WTC11 (cell line): ENCODE measurements at regions not wholly inside any gene's neighbourhood (a gene's known extent, or its start where the extent isn't known, plus 50 kb on each side); places are given as distances from the start of the nearest gene placed in this dataset.

Experiments
- ATAC-seq: fragments of 200-7000 bp; cut with Tn5 transposase; 2 replicates; pipeline ENCODE4 v1.10.0; 2021; ENCODE audit warnings: mild to moderate bottlenecking, moderate library complexity
- CTCF ChIA-PET: fragments of 300-600 bp; sonication (Branson Sonifier 250); formaldehyde crosslinking; loops from one replicate; lab custom pipeline; 2021; ENCODE audit warnings: antibody characterized with exemption; lab: Charles Lee
- POLR2A ChIA-PET: fragments of 350-600 bp; sonication (Branson Sonifier 250); formaldehyde crosslinking; loops from one replicate; lab custom pipeline; 2021; ENCODE audit warnings: antibody characterized with exemption; lab: Charles Lee
- DNase-seq: peaks from one replicate; pipeline ENCODE4 v3.0.0; 2021; ENCODE audit warnings: low spot score
- H3K27ac Mint-ChIP-seq: 2 replicates; pipeline ENCODE4 v1.8.0; 2021; ENCODE audit warnings: mixed read lengths
- H3K27me3 Mint-ChIP-seq: 2 replicates; pipeline ENCODE4 v1.8.0; 2021; ENCODE audit warnings: low read depth, mild to moderate bottlenecking, moderate library complexity, mixed read lengths
- H3K36me3 Mint-ChIP-seq: 2 replicates; pipeline ENCODE4 v1.8.0; 2021; ENCODE audit warnings: mixed read lengths
- H3K4me1 Mint-ChIP-seq: 2 replicates; pipeline ENCODE4 v1.8.0; 2022; ENCODE audit warnings: mixed read lengths
- H3K4me3 Mint-ChIP-seq: 2 replicates; pipeline ENCODE4 v1.8.0; 2021; ENCODE audit warnings: mild to moderate bottlenecking, moderate library complexity, mixed read lengths
- H3K9me3 Mint-ChIP-seq: 2 replicates; pipeline ENCODE4 v1.8.0; 2021; ENCODE audit warnings: mixed read lengths
- ATF1 ChIP-seq: sonication (generic); formaldehyde crosslinking; IDR thresholded peaks from 2 replicates; pipeline ENCODE4 v1.8.1; 2023; ENCODE audit warnings: mild to moderate bottlenecking, moderate library complexity, missing genetic modification reagents
- CREM ChIP-seq: sonication (generic); formaldehyde crosslinking; IDR thresholded peaks from 2 replicates; pipeline ENCODE4 v1.8.1; 2022; ENCODE audit warnings: mild to moderate bottlenecking, missing genetic modification reagents, moderate library complexity
- ELF4 ChIP-seq: sonication (generic); formaldehyde crosslinking; IDR thresholded peaks from 2 replicates; pipeline ENCODE4 v1.8.1; 2022; ENCODE audit warnings: low read depth, mild to moderate bottlenecking, moderate library complexity, missing genetic modification reagents
- ESRRA ChIP-seq: sonication (generic); formaldehyde crosslinking; IDR thresholded peaks from 2 replicates; pipeline ENCODE4 v1.8.1; 2022; ENCODE audit warnings: mild to moderate bottlenecking, missing genetic modification reagents, borderline replicate concordance
- MYBL2 ChIP-seq: sonication (generic); formaldehyde crosslinking; IDR thresholded peaks from 2 replicates; pipeline ENCODE4 v1.8.1; 2023; ENCODE audit warnings: mild to moderate bottlenecking, moderate library complexity, missing genetic modification reagents
- NR3C1 ChIP-seq: sonication (generic); formaldehyde crosslinking; conservative IDR thresholded peaks from 2 replicates; pipeline ENCODE4 v1.8.1; 2023; ENCODE audit warnings: low read depth, mild to moderate bottlenecking, missing genetic modification reagents
- SMAD3 ChIP-seq: sonication (generic); formaldehyde crosslinking; IDR thresholded peaks from 2 replicates; pipeline ENCODE4 v1.8.0; 2022; ENCODE audit warnings: missing genetic modification reagents, mild to moderate bottlenecking, borderline replicate concordance
- SMAD4 ChIP-seq: sonication (generic); formaldehyde crosslinking; IDR thresholded peaks from 2 replicates; pipeline ENCODE4 v1.8.0; 2022; ENCODE audit warnings: mild to moderate bottlenecking, missing genetic modification reagents
- ZNF232 ChIP-seq: sonication (generic); formaldehyde crosslinking; IDR thresholded peaks from 2 replicates; pipeline ENCODE4 v1.8.0; 2022; ENCODE audit warnings: mild to moderate bottlenecking, missing genetic modification reagents
- TF ChIP-seq, protein P1 (sequence below): sonication (generic); formaldehyde crosslinking; IDR thresholded peaks from 2 replicates; pipeline ENCODE4 v1.8.1; 2023; ENCODE audit warnings: mild to moderate bottlenecking, missing genetic modification reagents, borderline replicate concordance
- TF ChIP-seq, protein P2 (sequence below): fragments of 250-450 bp; sonication (Bioruptor Pico); IDR thresholded peaks from 2 replicates; pipeline ENCODE4 v1.9.0; 2021; ENCODE audit warnings: moderate library complexity, mild to moderate bottlenecking, inconsistent platforms, borderline replicate concordance
- TF ChIP-seq, protein P3 (sequence below): sonication (generic); formaldehyde crosslinking; IDR thresholded peaks from 2 replicates; pipeline ENCODE4 v1.8.1; 2023; ENCODE audit warnings: mild to moderate bottlenecking, moderate library complexity, missing genetic modification reagents
- TF ChIP-seq, protein P4 (sequence below): fragments of 250-450 bp; sonication (Bioruptor Pico); conservative IDR thresholded peaks from 2 replicates; pipeline ENCODE4 v1.9.0; 2021; ENCODE audit warnings: mild to moderate bottlenecking
- TF ChIP-seq, protein P5 (sequence below): sonication (generic); formaldehyde crosslinking; IDR thresholded peaks from 2 replicates; pipeline ENCODE4 v1.8.1; 2023; ENCODE audit warnings: mild to moderate bottlenecking, missing genetic modification reagents, moderate library complexity
- TF ChIP-seq, protein P6 (sequence below): sonication (generic); formaldehyde crosslinking; IDR thresholded peaks from 2 replicates; pipeline ENCODE4 v1.8.0; 2022; ENCODE audit warnings: missing genetic modification reagents
- TF ChIP-seq, protein P7 (sequence below): sonication (generic); formaldehyde crosslinking; IDR thresholded peaks from 2 replicates; pipeline ENCODE4 v1.8.1; 2023; ENCODE audit warnings: mild to moderate bottlenecking, missing genetic modification reagents
- TF ChIP-seq, protein P8 (sequence below): sonication (generic); formaldehyde crosslinking; conservative IDR thresholded peaks from 2 replicates; pipeline ENCODE4 v1.8.1; 2023; ENCODE audit warnings: mild to moderate bottlenecking, low read depth, missing genetic modification reagents, moderate library complexity

DNA sequence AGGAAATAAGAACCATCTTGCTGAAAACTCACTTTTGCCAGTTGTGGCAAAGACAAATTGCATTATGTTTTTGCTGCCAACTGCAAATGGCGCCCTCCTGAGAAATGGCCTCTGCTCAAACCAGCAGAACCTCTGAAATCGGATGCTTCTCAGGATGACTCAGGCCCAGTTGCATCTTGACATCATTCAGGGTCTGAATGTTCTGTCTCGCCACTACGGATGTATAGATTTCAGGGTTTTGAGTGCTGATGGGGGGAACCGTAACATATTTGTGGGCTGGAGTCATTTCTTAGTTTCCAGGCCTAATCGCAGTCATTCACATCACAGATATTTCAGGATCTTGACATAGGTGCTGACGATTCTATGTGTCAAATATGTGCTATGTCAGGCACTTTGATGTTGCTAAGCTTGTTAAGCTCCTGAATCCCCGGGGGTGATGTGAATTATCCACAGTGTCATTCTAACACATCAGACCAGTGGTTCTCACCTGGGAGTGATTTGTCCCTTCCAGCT, 207.1 kb downstream of the NFATC2 start:
- no peak overlapping the region for H3K27ac Mint-ChIP-seq
- DNase-seq: no peak
- no peaks in the 10 kb centered on the region; the same call in 1 of the 2 replicates for H3K27me3 Mint-ChIP-seq
- CTCF ChIA-PET: interaction anchor here (1.4 kb wide), 1 partner anchor 9 kb away, joined by 7 read pairs; no protein-coding TSS in a partner anchor
- H3K4me3 Mint-ChIP-seq: no peak overlapping the region
- no peak for ATAC-seq
- H3K36me3 Mint-ChIP-seq: no peaks in the 10 kb centered on the region
- peaks cover 22% of the 10 kb centered on the region for H3K9me3 Mint-ChIP-seq
- TF ChIP-seq, protein P1, sequence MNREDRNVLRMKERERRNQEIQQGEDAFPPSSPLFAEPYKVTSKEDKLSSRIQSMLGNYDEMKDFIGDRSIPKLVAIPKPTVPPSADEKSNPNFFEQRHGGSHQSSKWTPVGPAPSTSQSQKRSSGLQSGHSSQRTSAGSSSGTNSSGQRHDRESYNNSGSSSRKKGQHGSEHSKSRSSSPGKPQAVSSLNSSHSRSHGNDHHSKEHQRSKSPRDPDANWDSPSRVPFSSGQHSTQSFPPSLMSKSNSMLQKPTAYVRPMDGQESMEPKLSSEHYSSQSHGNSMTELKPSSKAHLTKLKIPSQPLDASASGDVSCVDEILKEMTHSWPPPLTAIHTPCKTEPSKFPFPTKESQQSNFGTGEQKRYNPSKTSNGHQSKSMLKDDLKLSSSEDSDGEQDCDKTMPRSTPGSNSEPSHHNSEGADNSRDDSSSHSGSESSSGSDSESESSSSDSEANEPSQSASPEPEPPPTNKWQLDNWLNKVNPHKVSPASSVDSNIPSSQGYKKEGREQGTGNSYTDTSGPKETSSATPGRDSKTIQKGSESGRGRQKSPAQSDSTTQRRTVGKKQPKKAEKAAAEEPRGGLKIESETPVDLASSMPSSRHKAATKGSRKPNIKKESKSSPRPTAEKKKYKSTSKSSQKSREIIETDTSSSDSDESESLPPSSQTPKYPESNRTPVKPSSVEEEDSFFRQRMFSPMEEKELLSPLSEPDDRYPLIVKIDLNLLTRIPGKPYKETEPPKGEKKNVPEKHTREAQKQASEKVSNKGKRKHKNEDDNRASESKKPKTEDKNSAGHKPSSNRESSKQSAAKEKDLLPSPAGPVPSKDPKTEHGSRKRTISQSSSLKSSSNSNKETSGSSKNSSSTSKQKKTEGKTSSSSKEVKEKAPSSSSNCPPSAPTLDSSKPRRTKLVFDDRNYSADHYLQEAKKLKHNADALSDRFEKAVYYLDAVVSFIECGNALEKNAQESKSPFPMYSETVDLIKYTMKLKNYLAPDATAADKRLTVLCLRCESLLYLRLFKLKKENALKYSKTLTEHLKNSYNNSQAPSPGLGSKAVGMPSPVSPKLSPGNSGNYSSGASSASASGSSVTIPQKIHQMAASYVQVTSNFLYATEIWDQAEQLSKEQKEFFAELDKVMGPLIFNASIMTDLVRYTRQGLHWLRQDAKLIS (CRISPR knock-in tag): no peak
- TF ChIP-seq, protein P2, sequence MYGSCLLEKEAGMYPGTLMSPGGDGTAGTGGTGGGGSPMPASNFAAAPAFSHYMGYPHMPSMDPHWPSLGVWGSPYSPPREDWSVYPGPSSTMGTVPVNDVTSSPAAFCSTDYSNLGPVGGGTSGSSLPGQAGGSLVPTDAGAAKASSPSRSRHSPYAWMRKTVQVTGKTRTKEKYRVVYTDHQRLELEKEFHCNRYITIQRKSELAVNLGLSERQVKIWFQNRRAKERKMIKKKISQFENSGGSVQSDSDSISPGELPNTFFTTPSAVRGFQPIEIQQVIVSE (CRISPR knock-in tag): no peak
- TF ChIP-seq, protein P3, sequence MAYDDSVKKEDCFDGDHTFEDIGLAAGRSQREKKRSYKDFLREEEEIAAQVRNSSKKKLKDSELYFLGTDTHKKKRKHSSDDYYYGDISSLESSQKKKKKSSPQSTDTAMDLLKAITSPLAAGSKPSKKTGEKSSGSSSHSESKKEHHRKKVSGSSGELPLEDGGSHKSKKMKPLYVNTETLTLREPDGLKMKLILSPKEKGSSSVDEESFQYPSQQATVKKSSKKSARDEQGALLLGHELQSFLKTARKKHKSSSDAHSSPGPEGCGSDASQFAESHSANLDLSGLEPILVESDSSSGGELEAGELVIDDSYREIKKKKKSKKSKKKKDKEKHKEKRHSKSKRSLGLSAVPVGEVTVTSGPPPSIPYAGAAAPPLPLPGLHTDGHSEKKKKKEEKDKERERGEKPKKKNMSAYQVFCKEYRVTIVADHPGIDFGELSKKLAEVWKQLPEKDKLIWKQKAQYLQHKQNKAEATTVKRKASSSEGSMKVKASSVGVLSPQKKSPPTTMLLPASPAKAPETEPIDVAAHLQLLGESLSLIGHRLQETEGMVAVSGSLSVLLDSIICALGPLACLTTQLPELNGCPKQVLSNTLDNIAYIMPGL (CRISPR knock-in tag): no peak
- TF ChIP-seq ZNF232 (no peak), MYBL2 (CRISPR knock-in tag) (no peak), ATF1 (CRISPR knock-in tag) (no peak), ESRRA (CRISPR knock-in tag) (no peak), NR3C1 (CRISPR knock-in tag) (no peak), CREM (CRISPR knock-in tag) (no peak), ELF4 (CRISPR knock-in tag) (no peak), SMAD3 (CRISPR knock-in tag) (no peak)
- TF ChIP-seq, protein P4, sequence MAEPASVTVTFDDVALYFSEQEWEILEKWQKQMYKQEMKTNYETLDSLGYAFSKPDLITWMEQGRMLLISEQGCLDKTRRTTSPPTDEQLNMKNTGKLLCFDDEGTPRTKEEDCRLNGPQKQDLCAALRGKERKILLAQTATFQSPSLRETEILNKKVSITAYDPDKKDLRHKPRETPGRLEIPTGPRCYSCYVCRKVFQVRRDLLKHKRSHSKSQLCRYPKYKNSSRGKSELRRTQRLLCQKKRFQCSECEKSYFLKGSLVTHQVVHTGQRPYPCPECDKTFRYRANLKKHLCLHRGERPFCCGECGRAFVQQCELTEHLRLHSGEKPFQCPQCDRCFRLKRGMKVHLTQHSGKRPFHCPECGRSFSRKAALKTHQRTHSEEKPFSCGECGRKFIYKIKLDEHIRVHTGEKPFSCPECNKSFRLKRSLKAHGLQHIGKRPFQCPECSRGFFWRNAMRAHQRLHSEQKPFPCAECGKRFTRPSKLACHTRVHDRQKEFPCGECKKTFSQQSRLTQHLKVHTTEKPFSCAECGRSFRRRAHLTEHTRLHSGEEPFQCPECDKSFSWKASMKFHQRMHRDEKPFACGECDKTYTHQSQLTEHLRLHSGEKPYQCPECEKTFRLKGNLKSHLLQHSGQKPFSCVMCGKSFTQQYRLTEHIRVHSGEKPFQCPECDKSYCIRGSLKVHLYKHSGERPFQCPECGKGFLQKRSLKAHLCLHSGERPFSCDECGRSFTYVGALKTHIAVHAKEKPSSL (CRISPR knock-in tag): no peak
- TF ChIP-seq, protein P5, sequence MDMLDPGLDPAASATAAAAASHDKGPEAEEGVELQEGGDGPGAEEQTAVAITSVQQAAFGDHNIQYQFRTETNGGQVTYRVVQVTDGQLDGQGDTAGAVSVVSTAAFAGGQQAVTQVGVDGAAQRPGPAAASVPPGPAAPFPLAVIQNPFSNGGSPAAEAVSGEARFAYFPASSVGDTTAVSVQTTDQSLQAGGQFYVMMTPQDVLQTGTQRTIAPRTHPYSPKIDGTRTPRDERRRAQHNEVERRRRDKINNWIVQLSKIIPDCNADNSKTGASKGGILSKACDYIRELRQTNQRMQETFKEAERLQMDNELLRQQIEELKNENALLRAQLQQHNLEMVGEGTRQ (CRISPR knock-in tag): no peak
- H3K4me1 Mint-ChIP-seq: no peaks in the 10 kb centered on the region
- POLR2A ChIA-PET: no interaction called here

DNA sequence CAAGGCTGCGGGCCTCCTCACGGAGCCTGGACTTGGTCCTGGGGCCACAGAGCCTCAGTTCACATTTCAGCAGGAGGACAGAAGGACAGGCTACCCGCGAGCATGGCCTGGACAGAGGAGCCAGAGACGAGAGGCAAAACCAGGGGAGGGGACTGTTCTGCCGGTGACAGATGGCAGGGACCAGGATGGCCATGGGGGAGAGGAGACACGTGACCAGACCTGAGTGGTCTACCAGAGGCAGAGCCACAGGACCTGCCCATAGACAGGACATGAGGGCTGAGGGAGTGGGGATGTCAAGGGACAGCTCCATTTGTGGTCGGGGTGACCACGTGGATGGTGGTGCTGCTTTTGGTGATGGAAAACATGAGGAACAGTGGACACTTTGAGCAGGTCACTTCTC, 207.9 kb downstream of the NFATC2 start:
- H3K4me1 Mint-ChIP-seq: no peaks in the 10 kb centered on the region
- CTCF ChIA-PET: interaction anchor here (0.7 to 2.3 kb wide), 3 partner anchors 8 to 347 kb away, joined by 4 to 11 read pairs (median 4); no protein-coding TSS in a partner anchor
- POLR2A ChIA-PET: no interaction called here
- DNase-seq: no peak
- no peak for ATAC-seq
- H3K36me3 Mint-ChIP-seq: no peaks in the 10 kb centered on the region
- peaks cover 19% of the 10 kb centered on the region for H3K9me3 Mint-ChIP-seq
- H3K4me3 Mint-ChIP-seq: no peak overlapping the region
- no peaks in the 10 kb centered on the region; the same call in 1 of the 2 replicates for H3K27me3 Mint-ChIP-seq
- H3K27ac Mint-ChIP-seq: no peak overlapping the region
- TF ChIP-seq SMAD4: no peak
- TF ChIP-seq, protein P6, sequence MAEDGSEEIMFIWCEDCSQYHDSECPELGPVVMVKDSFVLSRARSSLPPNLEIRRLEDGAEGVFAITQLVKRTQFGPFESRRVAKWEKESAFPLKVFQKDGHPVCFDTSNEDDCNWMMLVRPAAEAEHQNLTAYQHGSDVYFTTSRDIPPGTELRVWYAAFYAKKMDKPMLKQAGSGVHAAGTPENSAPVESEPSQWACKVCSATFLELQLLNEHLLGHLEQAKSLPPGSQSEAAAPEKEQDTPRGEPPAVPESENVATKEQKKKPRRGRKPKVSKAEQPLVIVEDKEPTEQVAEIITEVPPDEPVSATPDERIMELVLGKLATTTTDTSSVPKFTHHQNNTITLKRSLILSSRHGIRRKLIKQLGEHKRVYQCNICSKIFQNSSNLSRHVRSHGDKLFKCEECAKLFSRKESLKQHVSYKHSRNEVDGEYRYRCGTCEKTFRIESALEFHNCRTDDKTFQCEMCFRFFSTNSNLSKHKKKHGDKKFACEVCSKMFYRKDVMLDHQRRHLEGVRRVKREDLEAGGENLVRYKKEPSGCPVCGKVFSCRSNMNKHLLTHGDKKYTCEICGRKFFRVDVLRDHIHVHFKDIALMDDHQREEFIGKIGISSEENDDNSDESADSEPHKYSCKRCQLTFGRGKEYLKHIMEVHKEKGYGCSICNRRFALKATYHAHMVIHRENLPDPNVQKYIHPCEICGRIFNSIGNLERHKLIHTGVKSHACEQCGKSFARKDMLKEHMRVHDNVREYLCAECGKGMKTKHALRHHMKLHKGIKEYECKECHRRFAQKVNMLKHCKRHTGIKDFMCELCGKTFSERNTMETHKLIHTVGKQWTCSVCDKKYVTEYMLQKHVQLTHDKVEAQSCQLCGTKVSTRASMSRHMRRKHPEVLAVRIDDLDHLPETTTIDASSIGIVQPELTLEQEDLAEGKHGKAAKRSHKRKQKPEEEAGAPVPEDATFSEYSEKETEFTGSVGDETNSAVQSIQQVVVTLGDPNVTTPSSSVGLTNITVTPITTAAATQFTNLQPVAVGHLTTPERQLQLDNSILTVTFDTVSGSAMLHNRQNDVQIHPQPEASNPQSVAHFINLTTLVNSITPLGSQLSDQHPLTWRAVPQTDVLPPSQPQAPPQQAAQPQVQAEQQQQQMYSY: no peak
- TF ChIP-seq, protein P7, sequence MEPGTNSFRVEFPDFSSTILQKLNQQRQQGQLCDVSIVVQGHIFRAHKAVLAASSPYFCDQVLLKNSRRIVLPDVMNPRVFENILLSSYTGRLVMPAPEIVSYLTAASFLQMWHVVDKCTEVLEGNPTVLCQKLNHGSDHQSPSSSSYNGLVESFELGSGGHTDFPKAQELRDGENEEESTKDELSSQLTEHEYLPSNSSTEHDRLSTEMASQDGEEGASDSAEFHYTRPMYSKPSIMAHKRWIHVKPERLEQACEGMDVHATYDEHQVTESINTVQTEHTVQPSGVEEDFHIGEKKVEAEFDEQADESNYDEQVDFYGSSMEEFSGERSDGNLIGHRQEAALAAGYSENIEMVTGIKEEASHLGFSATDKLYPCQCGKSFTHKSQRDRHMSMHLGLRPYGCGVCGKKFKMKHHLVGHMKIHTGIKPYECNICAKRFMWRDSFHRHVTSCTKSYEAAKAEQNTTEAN: no peak
- TF ChIP-seq, protein P8, sequence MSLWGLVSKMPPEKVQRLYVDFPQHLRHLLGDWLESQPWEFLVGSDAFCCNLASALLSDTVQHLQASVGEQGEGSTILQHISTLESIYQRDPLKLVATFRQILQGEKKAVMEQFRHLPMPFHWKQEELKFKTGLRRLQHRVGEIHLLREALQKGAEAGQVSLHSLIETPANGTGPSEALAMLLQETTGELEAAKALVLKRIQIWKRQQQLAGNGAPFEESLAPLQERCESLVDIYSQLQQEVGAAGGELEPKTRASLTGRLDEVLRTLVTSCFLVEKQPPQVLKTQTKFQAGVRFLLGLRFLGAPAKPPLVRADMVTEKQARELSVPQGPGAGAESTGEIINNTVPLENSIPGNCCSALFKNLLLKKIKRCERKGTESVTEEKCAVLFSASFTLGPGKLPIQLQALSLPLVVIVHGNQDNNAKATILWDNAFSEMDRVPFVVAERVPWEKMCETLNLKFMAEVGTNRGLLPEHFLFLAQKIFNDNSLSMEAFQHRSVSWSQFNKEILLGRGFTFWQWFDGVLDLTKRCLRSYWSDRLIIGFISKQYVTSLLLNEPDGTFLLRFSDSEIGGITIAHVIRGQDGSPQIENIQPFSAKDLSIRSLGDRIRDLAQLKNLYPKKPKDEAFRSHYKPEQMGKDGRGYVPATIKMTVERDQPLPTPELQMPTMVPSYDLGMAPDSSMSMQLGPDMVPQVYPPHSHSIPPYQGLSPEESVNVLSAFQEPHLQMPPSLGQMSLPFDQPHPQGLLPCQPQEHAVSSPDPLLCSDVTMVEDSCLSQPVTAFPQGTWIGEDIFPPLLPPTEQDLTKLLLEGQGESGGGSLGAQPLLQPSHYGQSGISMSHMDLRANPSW (CRISPR knock-in tag): no peak
